Left renal cortex interstitium (tissue), 4 donors: ENCODE measurements at regions not wholly inside any gene's neighbourhood (a gene's known extent, or its start where the extent isn't known, plus 50 kb on each side); places are given as distances from the start of the nearest gene placed in this dataset.
"Not testable (repeated sequence)": the region's sequence is repeated elsewhere in the genome, so short reads cannot be mapped to it uniquely, and the experiment has no call there.

Experiments
- DNase-seq, 4 donors: peaks; one replicate each; pipeline ENCODE4 v3.0.0-alpha.2; 2013; ENCODE audit warnings: low read depth in 4 of 4, low spot score in 2 of 4, missing footprints in 1 of 4

DNA sequence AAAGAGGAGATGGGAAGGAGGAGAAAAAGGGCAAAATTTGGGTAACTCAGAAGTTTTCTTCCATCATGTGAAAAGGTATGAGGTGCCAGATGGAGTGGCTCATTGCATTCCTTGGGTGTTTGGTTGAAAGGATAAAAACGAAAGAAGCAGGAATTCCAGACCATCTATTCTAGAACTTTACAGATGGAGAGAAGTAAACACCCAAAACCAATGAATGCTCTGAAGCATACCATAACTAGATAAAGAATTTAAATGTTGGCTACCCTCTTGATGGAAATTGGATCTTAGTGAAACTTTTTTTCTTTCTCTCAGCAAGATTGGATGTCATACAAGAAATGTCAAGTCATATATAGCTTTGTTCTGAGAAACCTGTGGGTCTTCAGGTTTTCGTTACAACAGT, 175.6 kb upstream of the FAR2 start:
- no peak for DNase-seq

DNA sequence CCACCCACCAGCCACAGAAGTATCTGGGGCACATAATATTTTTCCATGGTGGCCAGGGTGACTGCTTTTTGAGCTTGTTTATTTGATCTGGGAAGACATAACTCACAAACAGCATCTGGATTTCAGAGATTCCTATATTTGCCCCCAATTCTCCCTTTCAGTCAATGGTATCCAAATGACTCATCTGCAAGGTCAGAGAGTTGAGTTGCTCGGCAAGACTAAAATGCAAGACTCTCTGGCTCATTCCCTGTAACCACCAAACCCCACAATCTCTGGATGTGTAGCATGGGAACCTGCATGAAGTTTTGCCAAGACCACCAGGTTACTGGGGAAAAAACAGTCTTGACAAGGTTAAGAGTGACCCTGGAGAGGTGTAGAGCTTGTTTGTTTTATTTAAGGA, 174.9 kb upstream of the FAR2 start:
- DNase-seq = no peak

DNA sequence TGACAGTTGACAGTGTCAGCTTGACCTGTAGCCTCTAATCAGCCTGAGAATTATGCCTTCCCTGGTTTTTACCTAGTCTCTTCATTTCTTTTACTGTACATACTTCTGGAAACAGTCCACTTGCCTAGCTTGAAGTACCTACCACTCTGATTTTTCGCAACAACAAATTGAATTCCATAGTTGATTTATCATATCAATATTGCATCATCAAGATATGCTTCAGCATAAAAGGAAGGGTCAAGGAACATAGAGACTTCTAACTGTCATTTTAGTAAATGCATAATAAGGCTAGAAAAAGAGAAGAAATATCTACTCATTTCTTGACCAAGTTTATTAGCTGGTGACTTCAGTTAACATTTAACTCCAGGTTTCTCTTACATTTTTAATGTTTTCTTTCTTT, 174.2 kb upstream of the FAR2 start:
- DNase-seq = no peak

- DNase-seq = no peak
These were observed 173.3 kb upstream of the FAR2 start for GRCh38 chr12:28975564-28976340.

DNA sequence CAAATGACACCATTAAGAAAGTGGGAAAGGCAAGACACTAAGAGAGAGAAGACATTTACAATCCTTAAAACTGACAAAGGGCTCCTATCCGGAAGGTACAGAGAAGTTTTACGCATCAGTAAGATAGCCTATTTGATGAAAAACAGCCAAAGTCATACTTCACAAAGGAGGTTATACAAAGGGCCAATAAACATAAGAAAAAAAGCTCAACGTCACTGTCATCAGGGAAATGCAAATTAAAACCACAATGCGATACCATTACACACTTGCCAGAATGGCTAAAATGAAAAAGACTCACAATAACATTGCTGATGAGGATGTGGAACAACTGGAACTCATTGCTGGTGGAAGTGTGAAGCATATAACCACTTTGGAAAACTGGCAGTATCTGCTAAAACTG, 168.6 kb upstream of the FAR2 start:
- DNase-seq = no peak

DNA sequence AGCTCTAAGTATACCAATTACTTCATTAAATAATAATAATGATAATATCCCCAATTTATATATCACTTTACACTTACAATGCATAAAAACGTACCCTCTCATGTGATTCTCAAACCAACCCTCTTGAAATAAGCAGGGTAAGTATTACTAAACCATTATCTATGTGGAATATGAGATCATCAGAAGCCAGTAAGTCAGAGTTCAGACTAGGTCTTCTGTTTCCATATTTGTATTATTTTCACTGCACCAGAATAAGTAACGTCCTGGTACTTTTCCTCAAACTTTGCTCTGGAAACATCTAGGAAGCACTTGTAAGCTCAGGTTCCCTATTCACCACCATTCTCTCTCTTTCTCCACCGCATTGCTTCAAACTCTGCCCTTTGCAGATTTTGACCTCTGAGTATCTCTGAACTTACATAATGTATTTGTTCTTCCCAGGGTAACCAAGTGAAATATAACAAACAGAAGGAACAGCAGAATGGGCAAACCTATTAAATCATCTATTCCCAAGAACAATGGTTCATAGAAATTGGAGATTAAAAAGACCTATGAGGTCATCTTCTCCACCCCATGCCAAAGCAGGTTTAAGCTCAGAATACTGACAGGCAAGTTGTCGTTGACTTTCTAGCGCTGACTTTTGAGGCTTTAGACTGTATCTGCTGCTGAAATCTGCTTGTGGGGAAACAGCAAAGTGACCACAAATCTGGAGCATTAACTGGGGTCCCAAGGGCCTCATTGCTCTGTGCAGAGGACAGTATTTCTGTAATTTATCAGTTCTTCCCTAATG, 161.3 kb upstream of the FAR2 start:
- no peak for DNase-seq

GRCh38 chr12:28988325-28988704, 160.8 kb upstream of the FAR2 start:
- no peak for DNase-seq

- DNase-seq = no peak
These were observed 157.5 kb upstream of the FAR2 start for GRCh38 chr12:28991626-28992025.

DNA sequence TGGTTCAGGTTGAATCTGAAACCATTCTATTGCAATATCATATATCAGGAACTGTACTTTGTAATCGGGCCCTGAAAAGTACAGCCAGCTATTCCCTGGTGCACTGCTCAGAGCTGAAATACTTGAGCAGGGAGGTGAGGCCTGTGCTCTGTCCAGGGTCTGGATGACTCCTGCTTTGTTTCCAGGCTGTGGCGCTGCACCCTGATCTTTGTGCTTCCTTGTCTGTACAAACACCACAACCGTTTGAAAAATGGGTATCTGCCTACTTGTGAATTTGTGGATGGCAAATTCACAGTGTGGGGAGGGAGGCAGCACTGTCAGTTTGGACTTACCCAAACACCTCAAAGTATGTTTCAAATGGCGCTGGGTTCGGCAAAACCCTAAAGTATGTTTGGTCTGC, 155.4 kb upstream of the FAR2 start:
- no peak for DNase-seq

DNA sequence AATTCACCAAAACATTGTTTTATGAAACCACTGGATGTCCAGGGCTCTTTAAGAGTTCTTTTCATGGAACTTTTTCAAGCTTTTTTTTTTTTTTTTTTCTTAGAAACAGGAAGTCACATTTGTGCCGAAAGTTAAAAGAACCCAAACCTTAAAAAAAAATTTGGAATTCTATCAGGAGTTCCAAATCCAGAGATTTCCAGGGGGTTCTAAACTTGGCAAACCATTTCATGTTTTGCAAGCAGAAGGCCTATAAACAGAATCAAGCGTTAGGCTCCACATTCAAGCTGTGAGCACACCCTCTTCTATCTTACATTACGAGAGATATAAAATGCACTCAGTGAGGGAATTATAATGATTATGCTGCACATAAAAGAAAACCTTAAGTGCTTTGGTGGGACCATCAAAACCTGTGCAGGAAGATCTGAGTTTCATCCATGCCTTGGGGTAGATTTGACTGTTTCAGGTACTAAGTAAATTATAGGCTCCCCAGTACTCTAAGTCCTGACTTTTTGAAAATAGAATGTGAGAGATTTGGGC, 154.8 kb upstream of the FAR2 start:
- DNase-seq = no peak

GRCh38 chr12:28996688-28997087, 152.4 kb upstream of the FAR2 start:
- DNase-seq = no peak

GRCh38 chr12:28998662-28999120, 150.4 kb upstream of the FAR2 start:
- DNase-seq = peak in 1 of 4 donors; percentile 15

- no peak for DNase-seq
These were observed 144.8 kb upstream of the FAR2 start for GRCh38 chr12:29004066-29004935.

DNA sequence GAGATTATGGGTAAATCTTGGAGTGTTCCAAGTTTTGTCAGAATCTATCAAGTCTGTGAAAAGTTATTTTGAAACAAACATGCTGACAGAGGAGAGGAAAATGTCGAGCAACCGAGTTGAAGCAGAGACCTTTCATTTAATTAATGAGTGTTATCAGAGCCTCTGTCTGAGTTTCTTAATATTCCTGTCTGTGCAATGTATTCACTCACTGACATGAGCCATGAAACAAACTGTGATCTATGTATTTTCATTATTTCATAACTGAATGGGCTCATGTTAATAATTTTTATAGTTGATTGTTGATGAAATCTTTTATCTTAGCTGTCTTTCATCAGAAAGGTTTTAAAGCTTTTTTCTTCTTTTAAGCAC, 144.2 kb upstream of the FAR2 start:
- no peak for DNase-seq

- no peak for DNase-seq
These were observed 140.3 kb upstream of the FAR2 start for GRCh38 chr12:29008786-29009185.

DNA sequence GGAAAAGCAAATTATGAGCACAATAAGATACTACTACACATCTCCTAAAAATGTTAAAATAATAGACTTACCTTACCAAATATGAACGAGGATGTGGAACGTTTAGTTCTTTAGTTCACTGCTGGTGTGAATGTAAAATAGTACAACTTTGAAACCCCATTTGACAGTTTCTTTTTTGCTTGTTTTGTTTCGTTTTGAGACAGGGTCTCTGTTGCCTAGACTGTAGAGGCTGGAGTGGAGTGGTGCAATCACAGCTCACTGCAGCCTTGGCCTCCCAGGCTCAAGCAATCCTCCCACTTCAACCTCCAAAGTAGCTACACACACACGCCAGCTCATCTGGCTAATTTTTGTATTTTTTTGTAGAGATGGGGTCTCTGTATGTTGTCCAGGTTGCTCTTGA, 136.4 kb upstream of the FAR2 start:
- no peak for DNase-seq

GRCh38 chr12:29017532-29017931, 131.5 kb upstream of the FAR2 start:
- not testable (repeated sequence) for DNase-seq

DNA sequence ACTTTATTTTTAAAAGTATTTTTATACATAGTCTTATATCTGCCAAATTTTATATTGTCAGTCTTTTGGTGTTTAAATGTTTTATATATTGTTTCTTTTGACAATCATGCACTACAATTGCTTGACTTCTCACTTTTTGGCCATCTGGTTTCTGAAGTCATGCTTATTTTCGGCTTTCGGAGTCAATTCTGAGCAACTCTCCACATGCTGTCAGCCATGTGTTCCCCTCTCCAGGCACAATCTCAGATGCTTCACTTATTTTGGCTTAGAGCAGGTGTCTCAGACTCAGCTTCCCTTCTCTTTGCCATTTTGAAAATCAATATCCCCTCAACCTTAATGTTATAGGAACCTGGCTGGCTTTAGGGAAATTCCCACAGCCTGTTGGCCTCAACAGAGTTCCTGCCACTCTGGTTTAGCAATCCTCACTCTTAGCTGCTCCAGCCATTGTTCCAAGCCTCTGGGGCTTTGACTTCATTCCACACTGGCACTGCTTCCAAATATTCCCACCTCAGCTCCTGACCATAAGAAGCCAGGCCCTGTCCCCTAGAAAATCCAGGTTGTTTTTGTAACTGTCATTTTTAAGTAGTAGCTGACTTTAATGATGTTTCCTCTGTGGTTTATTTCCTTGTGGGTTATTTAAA, 125.5 kb upstream of the FAR2 start:
- no peak for DNase-seq

DNA sequence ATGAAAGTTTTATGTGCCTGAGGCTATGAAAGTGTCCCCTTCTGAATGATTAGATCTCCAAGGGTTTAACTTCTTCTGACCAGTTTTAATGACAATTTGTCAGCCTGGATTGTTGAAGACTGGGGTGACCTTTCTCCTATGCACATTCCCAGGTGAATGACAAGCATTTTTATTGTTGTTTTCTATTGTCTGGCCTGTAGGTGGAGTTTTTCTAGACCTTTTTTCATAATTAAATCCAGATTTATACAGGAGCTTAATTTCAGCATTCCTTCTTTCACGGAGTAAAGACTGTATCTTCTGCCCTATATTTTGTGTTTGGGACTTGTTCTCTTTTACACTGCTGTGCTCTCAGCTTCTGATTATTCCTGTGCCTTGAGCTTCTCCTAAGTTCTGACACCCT, 125.0 kb upstream of the FAR2 start:
- no peak for DNase-seq

DNA sequence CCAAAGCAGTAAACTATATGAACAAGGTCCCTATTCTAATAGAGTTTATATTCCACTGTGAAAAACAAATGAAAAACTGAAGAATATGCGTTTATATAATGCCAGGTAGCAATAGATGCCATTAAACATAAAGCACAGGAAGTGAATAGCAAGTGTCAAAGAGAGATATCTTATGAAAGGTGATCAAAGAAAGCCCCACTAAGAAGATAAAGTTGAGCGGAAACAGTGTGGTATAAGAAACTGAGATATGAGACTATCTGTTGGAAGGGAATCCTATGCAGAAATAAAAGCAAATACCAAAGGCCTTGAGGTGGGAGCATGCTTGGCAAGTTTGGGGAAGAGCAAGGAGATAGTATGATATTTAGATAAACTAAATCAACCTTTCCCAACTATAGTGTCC, 123.1 kb upstream of the FAR2 start:
- no peak for DNase-seq
